H1 (cell line): ENCODE measurements at regions not wholly inside any gene's neighbourhood (a gene's known extent, or its start where the extent isn't known, plus 50 kb on each side); places are given as distances from the start of the nearest gene placed in this dataset.

Experiments
- CTCF ChIA-PET: fragments of 300-600 bp; sonication (Branson Sonifier 250); formaldehyde crosslinking; loops from one replicate; lab custom pipeline; 2021; ENCODE audit not compliant: partially characterized antibody; lab: Charles Lee
- POLR2A ChIA-PET: fragments of 300-600 bp; sonication (Branson Sonifier 250); formaldehyde crosslinking; loops from one replicate; lab custom pipeline; 2021; ENCODE audit warnings: inconsistent platforms; ENCODE audit not compliant: partially characterized antibody; lab: Charles Lee
- DNase-seq, 2 experiments: peaks; one replicate each; pipeline versions ENCODE4 v3.0.0 to v3.0.0-alpha.2; 2010 to 2022; ENCODE audit warnings: low spot score in 2 of 2, low read depth in 1 of 2, mixed read lengths in 1 of 2
- FAIRE-seq: peaks from 2 replicates; lab custom pipeline; 2011; peaks lifted over from hg19 to GRCh38; lab: Jason Lieb, UNC
- H2AFZ ChIP-seq: 2 replicates; pipeline ENCODE4 v1.8.1; 2012; ENCODE audit warnings: low read length, inconsistent platforms
- H2AK5ac ChIP-seq: 2 replicates; pipeline ENCODE4 v1.6.1; 2013; ENCODE audit warnings: low read depth, low read length
- H2BK120ac ChIP-seq: replicated peaks from 2 replicates; pipeline ENCODE3; 2013; ENCODE audit warnings: low read depth, low read length, inconsistent platforms
- H2BK12ac ChIP-seq: 2 replicates; pipeline ENCODE4 v1.6.1; 2013; ENCODE audit warnings: low read depth, low read length
- H2BK15ac ChIP-seq: 2 replicates; pipeline ENCODE4 v1.6.1; 2013; ENCODE audit warnings: low read length
- H2BK20ac ChIP-seq: 2 replicates; pipeline ENCODE4 v1.6.1; 2013; ENCODE audit warnings: low read length
- H2BK5ac ChIP-seq: 2 replicates; pipeline ENCODE4 v1.6.1; 2013; ENCODE audit warnings: low read depth, low read length
- H3K14ac ChIP-seq: 2 replicates; pipeline ENCODE4 v1.6.1; 2013; ENCODE audit warnings: inconsistent platforms; ENCODE audit not compliant: insufficient read length
- H3K18ac ChIP-seq: 2 replicates; pipeline ENCODE4 v1.6.1; 2013; ENCODE audit warnings: low read length; ENCODE audit errors: extremely low read depth
- H3K23ac ChIP-seq: 2 replicates; pipeline ENCODE4 v1.6.1; 2013; ENCODE audit warnings: inconsistent platforms; ENCODE audit not compliant: insufficient read length
- H3K23me2 ChIP-seq: 2 replicates; pipeline ENCODE4 v1.6.1; 2013; ENCODE audit warnings: low read depth, low read length
- H3K27ac ChIP-seq: 2 replicates; pipeline ENCODE4 v1.6.1; 2011; ENCODE audit warnings: low read depth, low read length, inconsistent platforms
- H3K27me3 ChIP-seq, 4 experiments: replicated peaks in 1 of 4; 1 replicate in 1 of 4; 2 replicates in 3 of 4; pipeline versions ENCODE4 v1.6.1 to v1.8.1; 2011 to 2013; ENCODE audit warnings: low read length in 3 of 4, mild to moderate bottlenecking in 3 of 4, inconsistent platforms in 2 of 4, mixed read lengths in 2 of 4, moderate library complexity in 1 of 4; ENCODE audit not compliant: control insufficient read depth in 3 of 4, insufficient read depth in 3 of 4; ENCODE audit errors: extremely low read depth in 1 of 4
- H3K36me3 ChIP-seq, 4 experiments: 2 replicates each; pipeline versions ENCODE4 v1.6.1 to v1.8.1; 2011 to 2013; ENCODE audit warnings: mild to moderate bottlenecking in 4 of 4, low read length in 3 of 4, moderate library complexity in 2 of 4, control low read depth in 1 of 4, inconsistent platforms in 1 of 4; ENCODE audit not compliant: insufficient read depth in 4 of 4, control insufficient read depth in 2 of 4
- H3K4ac ChIP-seq: replicated peaks from 2 replicates; pipeline ENCODE3; 2013; ENCODE audit warnings: low read length, low read depth, mixed read lengths, inconsistent platforms; ENCODE audit not compliant: insufficient read length
- H3K4me1 ChIP-seq, 4 experiments: replicated peaks in 1 of 4; 1 replicate in 1 of 4; 2 replicates in 3 of 4; pipeline versions ENCODE4 v1.6.1 to v1.8.1; 2011 to 2013; ENCODE audit warnings: low read length in 3 of 4, inconsistent platforms in 2 of 4, mixed read lengths in 1 of 4; ENCODE audit not compliant: insufficient read depth in 4 of 4, control insufficient read depth in 3 of 4
- H3K4me2 ChIP-seq, 2 experiments: 2 replicates each; pipeline versions ENCODE4 v1.6.1 to v1.8.1; 2011 to 2013; ENCODE audit warnings: low read depth in 2 of 2, low read length in 2 of 2, control low read depth in 1 of 2, inconsistent platforms in 1 of 2, mild to moderate bottlenecking in 1 of 2; ENCODE audit not compliant: insufficient read depth in 1 of 2
- H3K4me3 ChIP-seq, 4 experiments: fragments of 200-600, 300-600 bp in 1 of 4; sonication (generic), shearing (Covaris generic), sonication (Bioruptor Twin) in 1 of 4; 2 replicates each; pipeline versions ENCODE4 v1.5.1 to v1.8.1; 2011 to 2016; ENCODE audit warnings: low read length in 4 of 4, low read depth in 3 of 4, control low read depth in 2 of 4, inconsistent platforms in 2 of 4, mild to moderate bottlenecking in 2 of 4, mixed read lengths in 1 of 4, moderate library complexity in 1 of 4; ENCODE audit not compliant: insufficient read depth in 2 of 4; ENCODE audit errors: extremely low read depth in 1 of 4
- H3K56ac ChIP-seq: replicated peaks from 2 replicates; pipeline ENCODE3; 2013; ENCODE audit warnings: low read depth, mild to moderate bottlenecking, mixed read lengths, low read length, inconsistent platforms; ENCODE audit not compliant: insufficient read length
- H3K79me1 ChIP-seq: 2 replicates; pipeline ENCODE4 v1.6.1; 2013; ENCODE audit warnings: low read depth, low read length, control low read depth
- H3K79me2 ChIP-seq, 2 experiments: 2 replicates each; pipeline versions ENCODE4 v1.6.1 to v1.8.1; 2012 to 2013; ENCODE audit warnings: low read length in 2 of 2, mild to moderate bottlenecking in 2 of 2, inconsistent platforms in 1 of 2; ENCODE audit not compliant: insufficient read depth in 2 of 2, control insufficient read depth in 1 of 2
- H3K9ac ChIP-seq, 4 experiments: replicated peaks in 1 of 4; 1 replicate in 1 of 4; 2 replicates in 3 of 4; pipeline versions ENCODE4 v1.6.1 to v1.8.1; 2011 to 2013; ENCODE audit warnings: low read depth in 3 of 4, low read length in 3 of 4, control low read depth in 2 of 4, mild to moderate bottlenecking in 2 of 4, moderate library complexity in 2 of 4, inconsistent platforms in 1 of 4; ENCODE audit errors: extremely low read depth in 1 of 4
- H3K9me3 ChIP-seq, 2 experiments: 2 replicates each; pipeline versions ENCODE4 v1.6.1 to v1.8.1; 2012 to 2013; ENCODE audit warnings: mild to moderate bottlenecking in 2 of 2, moderate library complexity in 2 of 2, control low read depth in 1 of 2, inconsistent platforms in 1 of 2, low read depth in 1 of 2, low read length in 1 of 2, mixed read lengths in 1 of 2; ENCODE audit not compliant: insufficient read depth in 2 of 2
- H4K20me1 ChIP-seq, 2 experiments: replicated peaks in 1 of 2; 2 replicates each; pipeline versions ENCODE3 to v1.8.1; 2011 to 2013; ENCODE audit warnings: inconsistent platforms in 2 of 2, low read length in 2 of 2, mild to moderate bottlenecking in 1 of 2; ENCODE audit not compliant: insufficient read depth in 2 of 2, control insufficient read depth in 1 of 2
- H4K5ac ChIP-seq: 2 replicates; pipeline ENCODE4 v1.6.1; 2013; ENCODE audit warnings: low read length, low read depth, mixed read lengths, inconsistent platforms; ENCODE audit not compliant: insufficient read length
- H4K8ac ChIP-seq: 2 replicates; pipeline ENCODE4 v1.8.0; 2013; ENCODE audit warnings: mild to moderate bottlenecking, moderate library complexity, low read length, inconsistent platforms; ENCODE audit not compliant: insufficient read depth; ENCODE audit errors: extremely low read depth
- H4K91ac ChIP-seq: replicated peaks from 2 replicates; pipeline ENCODE3; 2013; ENCODE audit warnings: low read length, mixed read lengths, inconsistent platforms; ENCODE audit not compliant: insufficient read length
- CHD1 ChIP-seq: IDR thresholded peaks from 2 replicates; pipeline ENCODE4 v1.6.1; 2012; ENCODE audit warnings: low read depth, low read length, improper control_type of control experiment
- EZH2 ChIP-seq: fragments of 200-600 bp; sonication (generic); IDR thresholded peaks from 2 replicates; pipeline ENCODE4 v1.7.1; 2012; ENCODE audit warnings: low read depth, mild to moderate bottlenecking, moderate library complexity, low read length, inconsistent platforms; ENCODE audit not compliant: severe bottlenecking
- HDAC2 ChIP-seq, 2 experiments: fragments of 300-600 bp in 1 of 2; sonication (generic) in 1 of 2; IDR thresholded peaks; 2 replicates each; pipeline ENCODE4 v1.6.1; 2011 to 2012; ENCODE audit warnings: low read depth in 2 of 2, low read length in 2 of 2, mild to moderate bottlenecking in 2 of 2, moderate library complexity in 2 of 2, borderline replicate concordance in 1 of 2, inconsistent platforms in 1 of 2
- SIN3A ChIP-seq, 2 experiments: IDR thresholded peaks in 1 of 2; conservative IDR thresholded peaks in 1 of 2; 2 replicates each; pipeline ENCODE4 v1.6.1; 2011 to 2012; ENCODE audit warnings: low read length in 2 of 2, improper control_type of control experiment in 1 of 2, low read depth in 1 of 2, mild to moderate bottlenecking in 1 of 2
- SUZ12 ChIP-seq: fragments of 200-600 bp; sonication (generic); IDR thresholded peaks from 2 replicates; pipeline ENCODE4 v1.6.1; 2012; ENCODE audit warnings: mild to moderate bottlenecking, inconsistent platforms, low read length, moderate library complexity, mixed read lengths
- ZNF274 ChIP-seq: IDR thresholded peaks from 2 replicates; pipeline ENCODE4 v1.7.0; 2012; ENCODE audit warnings: low read length, borderline replicate concordance; ENCODE audit errors: extremely low read depth
- WGBS, 2 experiments: shearing (Covaris generic) in 1 of 2; methylation state at CpG; one replicate each; pipeline versions ENCODE4 v1.1.6 to v1.1.7; 2013 to 2015; ENCODE audit warnings: low lambda C conversion rate in 2 of 2, mixed read lengths in 2 of 2, inconsistent platforms in 1 of 2, low coverage in 1 of 2, missing lambda C conversion rate in 1 of 2; ENCODE audit not compliant: insufficient replicate concordance in 2 of 2, insufficient coverage in 1 of 2, insufficient read length in 1 of 2; ENCODE audit errors: extremely low coverage in 1 of 2, missing lambda C conversion rate in 1 of 2; 5-methylcytosine and 5-hydroxymethylcytosine counted together
- TF ChIP-seq, protein P1 (sequence below): IDR thresholded peaks from 2 replicates; pipeline ENCODE4 v1.6.1; 2011; ENCODE audit warnings: low read length, improper control_type of control experiment

DNA sequence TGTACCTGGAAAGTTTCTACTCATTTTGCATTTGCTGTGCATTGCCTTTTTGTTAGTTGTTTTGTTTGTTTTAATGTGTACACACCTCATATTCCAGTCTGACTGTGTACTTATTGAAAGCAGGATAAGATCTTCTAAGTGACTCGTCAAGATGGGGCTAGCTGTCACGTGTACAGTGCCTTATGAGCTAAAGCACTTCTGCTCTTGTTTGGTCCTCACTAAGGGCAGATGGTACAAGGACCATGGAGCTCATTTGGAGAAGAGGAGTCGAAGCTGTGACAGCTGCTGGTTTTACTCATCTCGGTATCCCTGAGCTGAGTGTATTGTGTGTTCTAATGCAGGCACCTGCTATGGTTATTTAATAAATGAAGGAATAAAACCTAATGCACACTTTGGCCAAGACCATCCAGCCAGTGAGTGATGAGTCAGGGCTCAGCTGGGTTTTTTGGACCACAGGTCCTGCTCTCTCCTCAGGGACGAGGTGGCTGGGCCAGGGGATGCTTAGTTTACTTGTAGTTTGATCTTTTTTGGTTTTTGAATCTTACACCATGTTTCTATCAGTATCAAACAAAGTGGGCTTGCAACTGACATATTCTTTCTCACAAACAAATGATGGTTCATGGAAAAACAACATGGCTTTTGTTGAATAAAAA is 152.5 kb upstream of the APCDD1 start:
- H2BK20ac ChIP-seq: no peak overlapping the region

More for the DNA sequence above, 152.5 kb upstream of the APCDD1 start:
- TF ChIP-seq ZNF274 (no peak), HDAC2 (IDR thresholded peaks at IDR 0.05; ENCODE audit: borderline replicate concordance in 1 of 2, low read depth in 2 of 2, low read length in 2 of 2) (no peak), SUZ12 (no peak), CHD1 (no peak), EZH2 (no peak), SIN3A (conservative IDR thresholded peaks at IDR 0.05 in 1 of 2, IDR thresholded peaks at IDR 0.05 in 1 of 2; ENCODE audit: low read depth in 1 of 2, low read length in 2 of 2) (no peak)
- TF ChIP-seq, protein P1, sequence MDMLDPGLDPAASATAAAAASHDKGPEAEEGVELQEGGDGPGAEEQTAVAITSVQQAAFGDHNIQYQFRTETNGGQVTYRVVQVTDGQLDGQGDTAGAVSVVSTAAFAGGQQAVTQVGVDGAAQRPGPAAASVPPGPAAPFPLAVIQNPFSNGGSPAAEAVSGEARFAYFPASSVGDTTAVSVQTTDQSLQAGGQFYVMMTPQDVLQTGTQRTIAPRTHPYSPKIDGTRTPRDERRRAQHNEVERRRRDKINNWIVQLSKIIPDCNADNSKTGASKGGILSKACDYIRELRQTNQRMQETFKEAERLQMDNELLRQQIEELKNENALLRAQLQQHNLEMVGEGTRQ: no peak
- Histone ChIP-seq H2BK15ac (no peak overlapping the region), H2BK5ac (no peak overlapping the region), H3K18ac (no peak overlapping the region), H3K56ac (no peak overlapping the region), H4K91ac (no peak overlapping the region), H3K79me2 (no peaks in the 10 kb centered on the region), H3K79me1 (no peaks in the 10 kb centered on the region), H3K27me3 (no peaks in the 10 kb centered on the region), H4K8ac (no peak overlapping the region), H2BK12ac (no peak overlapping the region), H3K36me3 (no peaks in the 10 kb centered on the region), H3K9me3 (no peaks in the 10 kb centered on the region), H3K4me3 (no peak overlapping the region), H3K4ac (no peak overlapping the region), H3K27ac (no peak overlapping the region), H2AK5ac (no peak overlapping the region), H2AFZ (no peak overlapping the region), H3K4me2 (no peak overlapping the region), H3K9ac (no peak overlapping the region), H3K23ac (no peak overlapping the region), H4K5ac (no peak overlapping the region), H3K4me1 (peaks cover 0 to 5% (median 1%) of the 10 kb centered on the region in 4 experiments; a peak in 4 of 7 replicates), H3K23me2 (no peaks in the 10 kb centered on the region), H4K20me1 (no peaks in the 10 kb centered on the region), H3K14ac (no peak overlapping the region), H2BK120ac (no peak overlapping the region)
- DNase-seq: no peak
- ChIA-PET CTCF (no interaction called here), POLR2A (no interaction called here)
- 90% methylated on average over 5 of the region's 5 CpGs; no CpG with 5 or more reads in 1 of the 2 experiments for WGBS, 2 experiments
- no peak for FAIRE-seq
